ENCODE measurements at regions not wholly inside any gene's neighbourhood (a gene's known extent, or its start where the extent isn't known, plus 50 kb on each side); places are given as distances from the start of the nearest gene placed in this dataset.

GRCh38 chr9:115845648-115846312, 307.8 kb upstream of the PAPPA start:
- Histone ChIP-seq H3K9me3 (ENCODE audit: low read length) (no peaks in the 10 kb centered on the region), H2AFZ (ENCODE audit: low read length) (no peak overlapping the region), H3K4me2 (ENCODE audit: low read depth, low read length) (no peak overlapping the region), H4K20me1 (ENCODE audit: insufficient read depth, low read length) (no peaks in the 10 kb centered on the region), H3K4me3 (replicated peaks in 1 of 3; ENCODE audit: insufficient read depth in 1 of 3, low read depth in 2 of 3, low read length in 3 of 3) (no peak overlapping the region), H3K27ac (ENCODE audit: extremely low read length, insufficient read depth, low read length) (no peak overlapping the region), H3K9ac (ENCODE audit: insufficient read depth, low read depth, low read length) (no peak overlapping the region), H3K36me3 (replicated peaks in 1 of 2; ENCODE audit: control insufficient read depth in 1 of 2, insufficient read depth in 2 of 2, low read length in 2 of 2) (no peaks in the 10 kb centered on the region), H3K27me3 (ENCODE audit: control insufficient read depth in 1 of 2, insufficient read depth in 2 of 2, low read length in 2 of 2) (no peaks in the 10 kb centered on the region), H3K79me2 (ENCODE audit: insufficient read depth, low read length) (no peaks in the 10 kb centered on the region), H3K4me1 (ENCODE audit: insufficient read depth, low read length) (no peaks in the 10 kb centered on the region)
- FAIRE-seq: no peak
- 0% methylated on average over 3 of the region's 3 CpGs for WGBS (ENCODE audit: low lambda C conversion rate)
- in situ Hi-C loops (cut with HindIII; ENCODE audit: extremely low pct_ligation_motif_present, low pct_unique_long_range_greater_than_20kb): no loop called here
- POLR2A ChIA-PET: no interaction called here
- no peak for ATAC-seq
- no peak for DNase-seq (ENCODE audit: low spot score)
- intact Hi-C loops (cut with micrococcal nuclease; ENCODE audit: unreplicated experiment): no loop called here
- BruUV-seq (replicated peaks): no TSS peak
- CTCF ChIA-PET (ENCODE audit: low intra/inter-chr PET ratio, low total read pairs): no interaction called here
- TF ChIP-seq NFKB2 (CRISPR knock-in tag; IDR thresholded peaks at IDR 0.05; ENCODE audit: borderline replicate concordance) (no peak), NR3C1 (CRISPR knock-in tag; IDR thresholded peaks at IDR 0.05) (no peak), KDM2A (CRISPR knock-in tag; IDR thresholded peaks at IDR 0.05; ENCODE audit: borderline replicate concordance, low read depth) (no peak), HIC2 (CRISPR knock-in tag; IDR thresholded peaks at IDR 0.05; ENCODE audit: low read depth) (no peak), POLR2G (IDR thresholded peaks at IDR 0.05; ENCODE audit: low read depth, low read length) (no peak), ARHGAP35 (CRISPR knock-in tag; IDR thresholded peaks at IDR 0.05; ENCODE audit: borderline replicate concordance) (no peak), RNF219 (CRISPR knock-in tag; IDR thresholded peaks at IDR 0.05) (no peak), SOX5 (CRISPR knock-in tag; IDR thresholded peaks at IDR 0.05; ENCODE audit: borderline replicate concordance) (no peak), MTA1 (CRISPR knock-in tag; IDR thresholded peaks at IDR 0.05; ENCODE audit: borderline replicate concordance) (no peak), ZNF709 (CRISPR knock-in tag; IDR thresholded peaks at IDR 0.05) (no peak), PHF5A (CRISPR knock-in tag; IDR thresholded peaks at IDR 0.05; ENCODE audit: low read depth, unreplicated experiment) (no peak), HNRNPK (IDR thresholded peaks at IDR 0.05; ENCODE audit: low read depth, low read length, poor library complexity, severe bottlenecking) (no peak), EED (CRISPR knock-in tag; IDR thresholded peaks at IDR 0.05) (no peak), ONECUT2 (CRISPR knock-in tag; IDR thresholded peaks at IDR 0.05) (no peak), AKNA (CRISPR knock-in tag; IDR thresholded peaks at IDR 0.05; ENCODE audit: borderline replicate concordance) (no peak), ZNF335 (CRISPR knock-in tag; IDR thresholded peaks at IDR 0.05) (no peak), ZNF234 (CRISPR knock-in tag; conservative IDR thresholded peaks at IDR 0.05) (no peak)
